Pancreas (tissue), 10 donors: ENCODE measurements at regions not wholly inside any gene's neighbourhood (a gene's known extent, or its start where the extent isn't known, plus 50 kb on each side); places are given as distances from the start of the nearest gene placed in this dataset.

ENCODE experiments used
- ATAC-seq, 4 donors: fragments of 200-7000 bp; cut with Tn5 transposase; one replicate each; pipeline versions ENCODE4 v1.8.0 to v1.9.1; 2020; ENCODE audit warnings: mild to moderate bottlenecking in 4 of 4, moderate library complexity in 4 of 4
- DNase-seq, 6 donors: peaks; one replicate each; pipeline ENCODE4 v3.0.0-alpha.2; 2020
- FAIRE-seq: peaks from 2 replicates; lab custom pipeline; 2012; peaks lifted over from hg19 to GRCh38; lab: Jason Lieb, UNC
- H3K27ac ChIP-seq, 4 donors: fragments of 200-600 bp; sonication (generic); 1 replicate in 3 of 4; 2 replicates in 1 of 4; pipeline versions ENCODE4 v1.5.0 to v1.8.0; 2020
- H3K27me3 ChIP-seq, 4 donors: fragments of 200-600 bp; one replicate each; pipeline ENCODE4 v1.8.0; 2021
- H3K36me3 ChIP-seq, 3 donors: fragments of 200-600 bp; sonication (generic) in 1 of 3; one replicate each; pipeline versions ENCODE4 v1.5.0 to v1.8.0; 2020 to 2021
- H3K4me1 ChIP-seq, 3 donors: fragments of 200-600 bp; one replicate each; pipeline ENCODE4 v1.8.0; 2021
- H3K4me3 ChIP-seq, 4 donors: fragments of 200-600 bp; sonication (generic) in 2 of 4; one replicate each; pipeline versions ENCODE4 v1.5.0 to v1.8.0; 2020 to 2021
- H3K9me3 ChIP-seq, 4 donors: fragments of 200-600 bp; one replicate each; pipeline ENCODE4 v1.8.0; 2021
- WGBS, 2 donors: extraction: QIAGEN DNeasy Blood & Tissue Kit; methylation state at CpG; one replicate each; pipeline ENCODE4 v1.1.7; 2013; 5-methylcytosine and 5-hydroxymethylcytosine counted together
- intact Hi-C, 3 donors: fragments of 100-400 bp; cut with DNase I; formaldehyde crosslinking; loops; one replicate each; pipeline versions ENCODE4 v1.11.1 to v1.14.2; 2022
- TF ChIP-seq, protein P1 (sequence below), 4 donors: fragments of 200-600 bp; sonication (generic) in 3 of 4; IDR thresholded peaks; one replicate each; pipeline versions ENCODE4 v1.5.0 to v1.8.0; 2021; ENCODE audit warnings: antibody characterized with exemption in 4 of 4
- donor health status: healthy with polysubstance abuse.
- donor health status: DM: no; HTN: no; CAD: no; lungs with moderate emphysema.
- donor health status: DM: no; HTN: no; CAD: no.
- donor health status: control.
- donor health status: control.
- donor health status: Bipolar disorder and iron deficiency.
- donor health status: DM: yes; HTN: yes; CAD: no.
- donor health status: DM: no; HTN: no; CAD: no.
- donor health status: DM: no; HTN: no; CAD: no.
- donor health status: DM: yes; HTN: yes; CAD: no.

DNA sequence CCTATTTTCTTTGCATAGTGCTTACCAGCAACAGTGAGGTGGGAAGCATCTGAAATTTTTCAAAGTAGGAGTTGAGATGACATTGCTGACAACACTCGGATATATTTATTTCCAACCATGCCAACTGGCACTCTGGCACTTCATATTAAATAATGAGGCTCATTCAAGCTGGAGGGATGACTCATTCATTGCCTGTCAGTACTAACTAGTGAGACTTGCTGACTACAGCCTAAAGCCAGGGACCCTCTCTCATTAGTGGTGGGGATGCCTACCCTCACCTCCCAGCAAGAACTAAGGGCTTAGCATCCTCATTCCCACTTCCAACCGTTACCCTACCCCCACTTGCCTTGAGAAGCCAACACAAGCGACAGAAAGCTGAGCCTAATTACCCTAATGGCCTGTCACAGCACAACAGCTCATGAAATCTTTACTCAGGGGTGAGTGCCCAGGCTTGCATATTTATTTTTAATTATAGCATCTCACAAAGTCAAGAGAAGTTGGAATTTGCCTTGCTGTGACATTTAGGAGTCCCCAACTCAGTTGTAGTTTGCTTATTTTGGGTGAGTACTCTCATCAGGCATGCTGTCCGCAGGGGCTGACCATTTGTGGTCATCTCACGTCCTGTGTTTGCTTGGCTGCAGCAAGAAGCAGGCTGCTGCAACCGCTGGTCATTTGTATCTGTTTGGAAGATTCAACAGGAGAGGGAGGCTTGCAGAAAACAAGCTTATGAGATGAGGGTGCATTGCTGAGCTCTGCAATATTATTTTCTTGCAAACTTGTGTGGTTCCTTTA lies 181.6 kb upstream of the POU2AF2 start:
- Histone ChIP-seq H3K36me3 (no peaks in the 10 kb centered on the region), H3K27me3 (no peaks in the 10 kb centered on the region), H3K4me1 (no peaks in the 10 kb centered on the region), H3K27ac (no peak overlapping the region), H3K4me3 (no peak overlapping the region), H3K9me3 (no peaks in the 10 kb centered on the region)
- intact Hi-C loops: no loop called here
- FAIRE-seq: no peak
- DNase-seq: no peak
- 23 to 28% methylated on average over 6 of the region's 6 CpGs for WGBS, 2 donors
- TF ChIP-seq, protein P1, sequence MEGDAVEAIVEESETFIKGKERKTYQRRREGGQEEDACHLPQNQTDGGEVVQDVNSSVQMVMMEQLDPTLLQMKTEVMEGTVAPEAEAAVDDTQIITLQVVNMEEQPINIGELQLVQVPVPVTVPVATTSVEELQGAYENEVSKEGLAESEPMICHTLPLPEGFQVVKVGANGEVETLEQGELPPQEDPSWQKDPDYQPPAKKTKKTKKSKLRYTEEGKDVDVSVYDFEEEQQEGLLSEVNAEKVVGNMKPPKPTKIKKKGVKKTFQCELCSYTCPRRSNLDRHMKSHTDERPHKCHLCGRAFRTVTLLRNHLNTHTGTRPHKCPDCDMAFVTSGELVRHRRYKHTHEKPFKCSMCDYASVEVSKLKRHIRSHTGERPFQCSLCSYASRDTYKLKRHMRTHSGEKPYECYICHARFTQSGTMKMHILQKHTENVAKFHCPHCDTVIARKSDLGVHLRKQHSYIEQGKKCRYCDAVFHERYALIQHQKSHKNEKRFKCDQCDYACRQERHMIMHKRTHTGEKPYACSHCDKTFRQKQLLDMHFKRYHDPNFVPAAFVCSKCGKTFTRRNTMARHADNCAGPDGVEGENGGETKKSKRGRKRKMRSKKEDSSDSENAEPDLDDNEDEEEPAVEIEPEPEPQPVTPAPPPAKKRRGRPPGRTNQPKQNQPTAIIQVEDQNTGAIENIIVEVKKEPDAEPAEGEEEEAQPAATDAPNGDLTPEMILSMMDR (IDR thresholded peaks at IDR 0.05): no peak
- ATAC-seq: peak in 1 of 4 donors; percentile 12

DNA sequence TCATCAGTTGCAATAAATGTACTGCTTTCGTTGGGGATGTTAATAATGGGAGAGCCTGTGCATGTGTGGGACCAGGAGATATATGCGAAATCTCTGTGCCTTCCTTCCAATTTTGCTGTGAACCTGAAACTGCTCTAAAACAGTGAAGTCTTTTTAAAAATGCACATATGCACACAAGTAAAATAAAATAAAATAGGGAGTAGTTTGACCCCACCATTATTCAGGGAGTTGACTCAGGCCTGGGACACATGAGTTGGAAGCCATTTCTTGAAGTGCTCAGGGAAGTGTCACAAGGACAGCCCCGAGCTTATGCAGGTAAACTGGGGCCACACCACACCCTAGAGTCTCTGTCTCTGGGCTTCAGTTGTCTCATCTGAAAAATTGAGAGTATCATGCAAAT lies 183.1 kb upstream of the POU2AF2 start:
- ATAC-seq (no peak), DNase-seq (no peak)

DNA sequence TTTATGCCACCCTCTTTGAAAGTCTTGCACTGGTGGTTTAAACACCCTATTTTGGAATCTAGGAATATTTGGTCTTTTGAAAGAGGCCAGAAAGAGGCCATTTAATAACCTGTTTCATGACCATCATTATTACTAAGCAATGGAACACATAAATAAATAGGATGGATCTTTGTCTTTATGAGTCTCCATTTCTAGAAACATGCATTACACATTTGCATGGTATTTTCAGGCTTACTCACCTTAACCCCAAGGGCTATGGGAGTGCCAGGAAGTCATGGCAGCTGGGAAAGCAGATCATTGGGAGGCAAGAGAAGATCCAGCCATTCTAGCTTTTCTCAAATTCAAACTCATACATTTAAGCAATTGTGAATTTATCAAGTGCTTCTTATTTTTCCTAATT lies 185.8 kb upstream of the POU2AF2 start:
- intact Hi-C loops: no loop called here
- Histone ChIP-seq H3K27me3 (no peaks in the 10 kb centered on the region), H3K36me3 (no peaks in the 10 kb centered on the region), H3K27ac (no peak overlapping the region), H3K4me1 (no peaks in the 10 kb centered on the region), H3K4me3 (no peak overlapping the region), H3K9me3 (no peaks in the 10 kb centered on the region)
- TF ChIP-seq, protein P1 (IDR thresholded peaks at IDR 0.05): no peak
- FAIRE-seq (no peak), ATAC-seq (no peak), DNase-seq (no peak)

More for the DNA sequence above, 183.1 kb upstream of the POU2AF2 start:
- H3K27ac ChIP-seq: no peak overlapping the region
- no peak overlapping the region for H3K4me3 ChIP-seq
- TF ChIP-seq, protein P1 (IDR thresholded peaks at IDR 0.05): no peak
- 56 to 63% methylated on average over 3 of the region's 3 CpGs for WGBS, 2 donors
- H3K36me3 ChIP-seq: no peaks in the 10 kb centered on the region
- intact Hi-C loops: no loop called here
- no peaks in the 10 kb centered on the region for H3K4me1 ChIP-seq
- no peak for FAIRE-seq
- H3K9me3 ChIP-seq: no peaks in the 10 kb centered on the region
- no peaks in the 10 kb centered on the region for H3K27me3 ChIP-seq

DNA sequence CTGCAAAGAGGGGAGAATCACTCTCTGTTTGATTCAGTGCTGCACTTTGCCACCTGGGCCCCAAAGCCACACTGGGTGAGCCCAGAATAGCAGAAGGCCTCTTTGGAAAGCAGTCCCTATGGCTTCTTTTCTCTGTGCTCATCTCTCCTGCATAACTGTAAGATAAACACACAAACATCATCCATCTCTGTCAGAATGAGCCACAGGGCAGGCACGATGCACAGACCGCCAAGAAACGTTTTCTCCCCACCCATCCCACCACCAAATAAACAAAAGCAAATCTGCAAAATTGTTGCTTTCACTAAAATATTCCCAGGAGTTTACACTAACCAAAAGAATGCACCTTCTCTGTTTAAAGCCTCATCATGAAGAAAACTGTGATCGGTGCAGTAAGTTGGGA lies 196.4 kb upstream of the POU2AF2 start:
- Histone ChIP-seq H3K27me3 (no peaks in the 10 kb centered on the region), H3K4me3 (no peak overlapping the region), H3K9me3 (no peaks in the 10 kb centered on the region), H3K36me3 (no peaks in the 10 kb centered on the region), H3K27ac (no peak overlapping the region), H3K4me1 (no peaks in the 10 kb centered on the region)
- no peak for FAIRE-seq
- TF ChIP-seq, protein P1 (IDR thresholded peaks at IDR 0.05): no peak
- ATAC-seq: no peak
- no peak for DNase-seq
- intact Hi-C loops: no loop called here
- WGBS, 2 donors: 72 to 83% methylated on average over 4 of the region's 4 CpGs

DNA sequence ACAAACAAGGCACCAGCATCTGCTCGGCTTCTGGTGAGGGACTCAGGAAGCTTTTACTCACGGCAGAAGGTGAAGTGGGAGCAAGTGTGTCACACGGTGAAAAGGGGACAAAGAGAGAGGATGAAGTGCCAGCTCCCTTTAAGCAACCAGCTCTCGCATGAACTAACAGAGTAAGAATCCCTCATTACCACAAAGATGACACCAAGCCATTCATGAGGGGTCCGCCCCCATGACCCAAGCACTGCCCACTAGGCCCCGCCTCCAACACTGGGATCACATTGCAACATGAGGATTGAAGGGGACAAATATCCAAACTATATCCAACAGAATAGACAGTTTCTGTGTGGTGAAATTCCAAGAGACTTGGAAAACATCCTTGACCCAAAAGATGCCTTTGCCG lies 198.2 kb upstream of the POU2AF2 start:
- no peaks in the 10 kb centered on the region for H3K9me3 ChIP-seq
- TF ChIP-seq, protein P1 (IDR thresholded peaks at IDR 0.05): no peak
- DNase-seq: no peak
- H3K27ac ChIP-seq: no peak overlapping the region
- ATAC-seq: no peak
- no peaks in the 10 kb centered on the region for H3K4me1 ChIP-seq
- no peaks in the 10 kb centered on the region for H3K27me3 ChIP-seq
- H3K36me3 ChIP-seq: no peaks in the 10 kb centered on the region
- intact Hi-C loops: no loop called here
- H3K4me3 ChIP-seq: no peak overlapping the region
- FAIRE-seq: no peak
- WGBS, 2 donors: 80 to 86% methylated on average over 7 of the region's 7 CpGs
